ENCODE measurements at regions not wholly inside any gene's neighbourhood (a gene's known extent, or its start where the extent isn't known, plus 50 kb on each side); places are given as distances from the start of the nearest gene placed in this dataset.
A peak's percentile ranks its signal among the peaks of the same experiment; 100 is the strongest.
"Not testable (repeated sequence)": the region's sequence is repeated elsewhere in the genome, so short reads cannot be mapped to it uniquely, and the experiment has no call there.

DNA sequence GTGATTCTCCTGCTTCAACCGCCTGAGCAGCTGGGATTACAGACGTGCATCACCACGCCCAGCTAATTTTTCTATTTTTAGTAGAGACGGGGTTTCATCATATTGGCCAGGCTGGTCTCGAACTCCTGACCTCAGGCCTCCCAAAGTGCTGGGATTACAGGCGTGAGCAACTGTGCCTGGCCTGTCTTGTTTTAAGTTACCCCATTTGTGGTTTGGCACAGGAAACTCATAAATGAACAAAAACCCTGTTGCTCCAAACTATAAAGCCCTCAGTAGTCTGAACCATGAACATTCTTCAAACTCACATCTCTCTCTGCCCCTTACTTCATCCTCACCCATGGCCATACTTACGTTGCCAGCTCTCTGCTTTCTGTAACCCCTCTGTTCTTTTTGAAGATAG, 61.7 kb downstream of the RHOU start:
- not testable (repeated sequence) for DNase-seq (ENCODE audit: low spot score)

DNA sequence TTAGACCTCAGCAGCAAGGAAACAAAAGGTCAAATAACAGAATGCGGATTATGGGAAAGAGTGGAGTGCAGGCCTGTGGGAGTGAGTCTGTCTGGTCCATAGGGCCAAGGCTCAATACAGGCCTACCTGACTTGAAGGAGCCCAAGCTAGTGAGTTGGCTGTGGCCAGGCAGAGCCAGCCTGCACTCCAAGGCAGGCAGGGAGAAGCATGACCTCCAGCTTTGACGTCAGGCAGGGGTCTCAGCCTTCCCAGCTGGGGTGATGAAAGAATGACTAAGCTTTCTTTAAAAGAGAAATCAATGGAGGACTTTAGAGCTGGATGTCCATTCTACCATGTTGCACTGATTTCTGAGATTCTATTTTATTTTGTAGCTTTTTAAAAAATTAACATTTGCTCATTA, 62.8 kb downstream of the RHOU start:
- no peak for DNase-seq (ENCODE audit: low spot score)

- no peak for DNase-seq (ENCODE audit: low spot score)
These were observed 63.3 kb downstream of the RHOU start for GRCh38 chr1:228798548-228798947.

GRCh38 chr1:228799924-228800323, 64.6 kb downstream of the RHOU start:
- DNase-seq (ENCODE audit: low spot score): no peak

DNA sequence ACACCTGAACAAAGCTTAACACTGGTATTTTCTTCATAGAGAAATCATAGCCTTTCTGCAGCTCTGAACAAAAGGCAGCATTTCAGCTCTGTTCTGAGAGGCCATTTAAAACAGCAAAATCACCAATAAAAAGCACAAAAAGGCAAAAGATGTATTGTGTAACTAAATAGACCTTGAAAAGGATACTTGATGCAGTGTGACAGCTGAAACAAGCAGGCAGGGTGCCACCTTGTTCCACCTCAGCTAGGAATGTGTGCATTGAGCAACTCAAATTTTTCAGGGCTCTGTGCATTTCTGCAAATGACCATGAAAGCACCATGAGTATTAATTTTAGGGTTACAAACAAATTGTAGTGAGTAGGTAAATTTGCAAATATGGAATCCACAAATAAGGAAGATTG, 65.8 kb downstream of the RHOU start:
- no peak for DNase-seq (ENCODE audit: low spot score)

DNA sequence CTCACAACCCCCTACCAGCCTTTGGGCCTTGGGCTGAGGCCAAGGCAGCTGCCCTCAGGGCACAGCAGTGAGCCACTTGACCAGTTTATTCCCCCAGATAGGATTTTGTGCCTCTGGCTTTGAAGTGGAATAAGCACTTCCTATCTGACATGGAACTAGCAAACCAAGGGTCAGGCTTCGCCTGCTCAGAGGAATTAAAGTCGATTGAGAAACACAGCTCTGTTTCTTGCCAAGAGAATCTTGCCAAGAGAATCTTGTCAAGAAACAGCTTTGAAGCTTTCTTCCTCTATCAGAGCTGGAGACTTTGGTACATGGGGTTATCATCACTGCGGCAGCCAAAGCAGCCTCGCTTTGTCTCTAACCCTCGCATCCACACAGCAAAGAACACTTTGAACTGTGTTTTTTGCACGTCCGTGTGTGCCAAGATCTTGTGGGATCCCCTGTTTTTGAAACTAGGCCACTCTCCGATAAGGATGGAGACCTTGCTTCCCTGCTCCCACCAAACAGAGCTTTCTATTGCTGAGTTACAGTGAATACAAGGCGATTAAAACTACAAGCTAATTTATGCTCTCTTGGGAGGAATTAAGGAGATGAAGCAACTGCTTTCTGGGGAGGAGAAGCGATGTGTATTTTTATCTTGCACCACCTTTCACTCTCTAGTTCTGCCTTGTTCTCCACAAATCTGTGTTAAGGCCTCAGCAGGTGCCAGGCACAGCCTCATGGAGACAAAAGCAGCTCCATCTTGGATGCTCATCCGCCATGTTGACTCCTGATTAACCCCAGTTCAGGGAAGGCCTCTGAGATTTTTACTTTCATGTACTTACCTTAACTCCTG, 67.3 kb downstream of the RHOU start:
- no peak for DNase-seq (ENCODE audit: low spot score)

DNA sequence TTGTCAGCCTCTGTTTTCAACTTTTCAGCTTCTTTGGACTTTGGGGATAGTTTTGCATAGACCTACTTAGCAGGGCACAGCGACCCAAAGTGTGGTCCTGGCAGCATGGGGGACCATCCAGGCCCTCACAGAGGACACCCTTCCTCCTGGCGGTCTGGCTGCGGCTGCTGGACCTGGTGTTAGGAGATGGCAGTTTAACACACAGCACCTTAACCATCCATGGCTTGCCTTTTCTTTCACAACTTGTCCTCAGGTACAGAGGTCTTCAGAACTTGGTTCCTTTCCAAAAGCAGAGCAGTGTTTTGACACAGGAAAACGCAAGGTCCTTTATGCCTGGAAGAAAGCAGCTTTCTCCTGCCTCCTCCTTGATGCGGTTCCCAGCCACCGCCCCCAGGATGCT, 68.1 kb downstream of the RHOU start:
- no peak for DNase-seq (ENCODE audit: low spot score)

GRCh38 chr1:228804173-228804572, 68.9 kb downstream of the RHOU start:
- DNase-seq (ENCODE audit: low spot score): no peak

GRCh38 chr1:228804640-228805413, 69.5 kb downstream of the RHOU start:
- peak; percentile 38 for DNase-seq (ENCODE audit: low spot score)

DNA sequence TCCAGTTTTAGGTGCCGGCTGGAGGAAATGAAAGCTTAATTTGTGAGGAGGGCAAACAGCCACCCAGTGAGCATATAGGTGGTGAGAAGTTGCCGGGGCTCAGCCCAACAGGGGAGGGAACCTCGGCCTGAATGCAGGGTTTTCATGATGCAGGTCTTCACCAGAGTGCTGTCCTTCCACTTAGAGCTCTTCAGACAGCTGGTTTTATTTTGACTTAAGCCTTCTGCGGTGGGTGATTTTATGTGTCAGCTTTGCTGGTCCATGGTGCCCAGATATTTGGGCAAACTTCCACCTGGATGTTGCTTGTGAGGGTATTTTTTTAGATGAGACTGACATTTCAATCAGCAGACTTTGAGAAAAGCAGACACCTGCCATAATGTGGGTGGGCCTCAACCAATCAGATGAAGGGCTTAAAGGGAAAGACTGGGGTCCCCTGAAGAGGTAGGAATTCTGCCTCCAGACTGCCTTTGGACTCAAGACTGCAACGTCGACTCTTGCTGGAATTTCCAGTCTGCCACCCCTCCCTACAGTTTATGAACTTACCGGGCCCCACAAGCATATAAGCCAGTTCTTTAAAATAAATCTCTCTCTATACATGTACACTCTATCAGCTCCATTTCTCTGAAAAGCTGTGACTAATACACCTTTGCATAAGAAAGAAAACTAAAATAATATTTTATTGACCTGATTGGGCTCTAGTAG, 72.8 kb downstream of the RHOU start:
- no peak for DNase-seq (ENCODE audit: low spot score)

DNA sequence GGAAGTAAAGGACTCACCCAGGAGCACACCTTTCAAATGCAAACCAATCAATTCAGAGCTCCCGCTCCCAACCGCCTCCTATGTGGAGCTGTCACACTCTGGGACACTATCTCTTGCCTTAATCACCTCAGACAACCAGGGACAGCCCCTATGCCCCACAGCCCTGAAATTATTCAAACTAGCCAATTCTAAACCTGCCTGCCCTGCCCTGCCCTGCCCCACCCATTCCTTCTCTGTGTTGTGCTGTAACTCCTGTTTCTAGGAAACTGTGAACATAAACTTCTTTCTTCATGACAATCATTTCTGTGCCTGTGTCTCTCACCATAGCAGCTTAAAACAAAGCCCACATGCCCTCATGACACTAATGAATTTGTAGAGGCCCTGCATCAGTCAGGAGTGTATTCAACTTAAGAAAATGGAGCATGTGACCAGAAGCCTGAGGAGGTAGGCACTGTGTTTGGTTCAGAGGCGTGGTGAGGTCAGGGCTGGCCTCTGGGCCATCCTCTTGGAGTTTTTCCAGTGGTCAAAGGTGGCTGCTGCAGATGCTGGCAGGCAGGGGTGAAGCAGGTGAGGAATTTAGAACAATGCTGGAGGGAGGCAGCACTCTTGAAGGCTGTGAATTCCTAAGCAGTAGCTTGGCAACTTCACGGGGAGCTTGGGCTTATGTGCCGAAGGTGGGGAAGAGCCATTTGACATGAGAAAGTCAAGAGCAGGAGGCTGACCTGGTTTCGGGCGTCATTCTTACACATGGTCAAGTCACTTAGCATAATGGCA, 74.5 kb downstream of the RHOU start:
- no peak for DNase-seq (ENCODE audit: low spot score)

GRCh38 chr1:228810395-228810758, 75.1 kb downstream of the RHOU start:
- no peak for DNase-seq (ENCODE audit: low spot score)

GRCh38 chr1:228810878-228811711, 75.8 kb downstream of the RHOU start:
- DNase-seq (ENCODE audit: low spot score): no peak

GRCh38 chr1:228811712-228812305, 76.5 kb downstream of the RHOU start:
- DNase-seq (ENCODE audit: low spot score): no peak

DNA sequence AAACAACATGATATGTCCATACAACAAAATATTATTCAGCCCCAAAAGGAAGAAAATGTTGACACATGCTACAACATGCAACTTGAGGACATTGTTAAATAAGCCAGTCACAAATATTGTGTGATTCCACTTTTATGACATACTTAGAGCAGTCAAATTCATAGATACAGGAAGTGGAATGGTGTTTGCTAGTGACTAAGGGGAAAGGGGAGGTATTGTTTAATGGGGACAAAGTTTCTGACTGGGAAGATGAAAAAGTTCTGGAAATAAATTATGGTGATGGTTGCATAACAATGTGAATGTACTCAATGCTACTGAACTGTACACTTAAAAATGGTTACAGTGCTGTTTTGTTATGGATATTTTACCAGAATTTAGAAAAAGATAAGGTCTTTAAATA, 77.7 kb downstream of the RHOU start:
- DNase-seq (ENCODE audit: low spot score): no peak

GRCh38 chr1:228814176-228814575, 78.9 kb downstream of the RHOU start:
- peak; percentile 78 for DNase-seq (ENCODE audit: low spot score)

DNA sequence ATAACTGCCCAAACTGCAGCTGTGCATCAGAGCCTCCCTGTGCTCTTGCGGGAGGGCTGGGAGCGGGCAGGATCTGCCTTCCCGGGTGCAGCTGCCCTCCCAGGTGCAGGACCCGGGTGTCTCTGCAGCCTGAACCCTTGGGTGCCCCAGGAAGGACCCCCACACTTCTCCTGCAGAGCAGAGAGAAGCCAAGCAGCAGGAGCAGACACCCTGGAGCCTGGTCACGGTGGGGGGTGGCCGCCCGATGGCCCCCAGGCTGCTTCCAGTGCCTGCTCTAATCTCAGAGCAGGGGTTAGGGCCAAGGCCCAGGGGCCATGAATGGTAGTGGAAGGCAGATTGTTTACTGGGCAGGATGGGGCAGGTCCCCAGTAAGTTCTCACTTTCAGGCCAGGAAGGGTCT, 83.0 kb downstream of the RHOU start:
- no peak for DNase-seq (ENCODE audit: low spot score)

- no peak for DNase-seq (ENCODE audit: low spot score)
These were observed 83.8 kb downstream of the RHOU start for GRCh38 chr1:228818928-228819630.

DNA sequence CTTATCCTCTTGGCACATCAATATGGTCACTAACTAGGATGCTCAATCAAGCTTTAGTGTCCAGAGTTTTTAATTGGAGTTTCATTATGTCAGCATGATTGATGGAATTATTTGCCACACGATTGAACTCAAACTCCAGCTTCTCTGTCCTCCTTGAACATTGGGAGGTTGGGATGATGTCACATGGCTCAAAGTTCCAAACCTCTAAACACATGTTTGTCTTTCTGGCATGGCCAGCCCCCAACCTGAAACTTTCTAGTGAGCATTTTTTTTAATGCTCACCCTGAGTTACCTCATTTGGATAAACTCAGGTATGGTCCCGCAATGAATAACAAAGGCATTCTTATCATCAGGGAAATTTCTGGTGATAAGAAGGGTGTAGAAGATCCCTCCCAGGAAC, 86.0 kb downstream of the RHOU start:
- DNase-seq (ENCODE audit: low spot score): no peak

- DNase-seq (ENCODE audit: low spot score): no peak
These were observed 87.9 kb downstream of the RHOU start for GRCh38 chr1:228823200-228823599.
